Neutrophil (primary cell): ENCODE measurements at regions not wholly inside any gene's neighbourhood (a gene's known extent, or its start where the extent isn't known, plus 50 kb on each side); places are given as distances from the start of the nearest gene placed in this dataset.
"Not testable (repeated sequence)": the region's sequence is repeated elsewhere in the genome, so short reads cannot be mapped to it uniquely, and the experiment has no call there.

Experiments
- H3K27ac ChIP-seq: fragments of 200-600 bp; sonication (generic); 2 replicates; pipeline ENCODE4 v1.5.1; 2016; ENCODE audit warnings: mild to moderate bottlenecking, moderate library complexity
- H3K27me3 ChIP-seq: fragments of 200-600 bp; sonication (generic); 2 replicates; pipeline ENCODE4 v1.6.0; 2016; ENCODE audit warnings: mild to moderate bottlenecking
- H3K36me3 ChIP-seq: fragments of 200-600 bp; sonication (generic); 2 replicates; pipeline ENCODE4 v1.5.1; 2017
- H3K4me1 ChIP-seq, 2 experiments: fragments of 200-600 bp in 1 of 2; sonication (generic) in 1 of 2; 1 replicate in 1 of 2; 2 replicates in 1 of 2; pipeline versions ENCODE4 v1.5.1 to v1.6.1; 2013 to 2016; ENCODE audit warnings: low read depth in 1 of 2, low read length in 1 of 2, mild to moderate bottlenecking in 1 of 2, moderate library complexity in 1 of 2; ENCODE audit not compliant: control insufficient read depth in 1 of 2, insufficient read depth in 1 of 2
- H3K4me3 ChIP-seq, 2 experiments: fragments of 200-600 bp in 1 of 2; sonication (generic) in 1 of 2; 1 replicate in 1 of 2; 2 replicates in 1 of 2; pipeline ENCODE4 v1.5.1; 2013 to 2016; ENCODE audit warnings: low read depth in 1 of 2, low read length in 1 of 2, mild to moderate bottlenecking in 1 of 2, moderate library complexity in 1 of 2
- H3K9me3 ChIP-seq: fragments of 200-600 bp; sonication (generic); 2 replicates; pipeline ENCODE4 v1.5.1; 2016

- H3K36me3 ChIP-seq, H3K4me1 ChIP-seq, H3K27ac ChIP-seq, H3K4me3 ChIP-seq, H3K27me3 ChIP-seq, H3K9me3 ChIP-seq: not testable (repeated sequence)
Measured at GRCh38 chr10:46720811-46721518, 142.0 kb downstream of the SYT15 start.

DNA sequence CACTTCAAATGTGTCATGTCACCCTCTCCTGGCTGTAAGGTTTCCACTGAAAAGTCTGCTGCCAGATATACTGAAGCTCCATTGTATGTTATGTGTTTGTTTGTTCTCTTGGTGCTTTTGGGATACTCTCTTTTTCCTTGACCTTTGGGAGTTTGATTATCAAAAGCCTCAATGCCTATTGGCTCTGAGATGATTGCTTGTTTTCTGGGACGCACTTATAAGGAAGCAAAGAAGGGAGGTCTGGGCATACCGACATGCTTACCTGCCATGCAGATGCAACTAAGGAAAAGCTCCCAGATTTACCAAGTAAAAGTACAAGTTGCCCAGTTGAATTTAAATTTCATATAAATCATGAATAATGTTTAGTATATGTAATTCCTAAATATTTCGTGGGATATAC, 145.3 kb downstream of the SYT15 start:
- H3K27ac ChIP-seq, H3K27me3 ChIP-seq, H3K4me3 ChIP-seq, H3K9me3 ChIP-seq, H3K36me3 ChIP-seq, H3K4me1 ChIP-seq: not testable (repeated sequence)

DNA sequence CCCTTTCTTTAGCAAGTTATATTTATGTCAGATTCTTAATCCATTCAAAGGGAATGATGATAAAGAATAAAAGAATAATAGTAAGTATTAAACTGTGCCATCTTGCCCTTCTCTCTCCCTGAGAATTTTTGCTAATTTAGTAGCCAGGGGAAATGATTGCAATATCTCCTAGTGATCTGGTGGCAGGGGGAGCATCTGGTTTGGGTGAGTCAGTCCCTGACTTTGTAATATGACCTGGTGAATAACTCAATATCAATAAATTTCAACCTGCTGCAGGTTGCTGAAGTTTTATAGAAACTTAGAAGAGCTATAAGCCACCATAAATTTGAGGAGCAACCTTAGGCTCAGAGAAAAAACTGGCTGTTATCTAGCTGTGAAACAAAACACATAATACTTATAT, 149.4 kb downstream of the SYT15 start:
- not testable (repeated sequence) for H3K4me3 ChIP-seq, H3K36me3 ChIP-seq, H3K9me3 ChIP-seq, H3K27ac ChIP-seq, H3K4me1 ChIP-seq, H3K27me3 ChIP-seq

GRCh38 chr10:46730729-46731128, 151.8 kb downstream of the SYT15 start:
- not testable (repeated sequence) for H3K9me3 ChIP-seq, H3K4me3 ChIP-seq, H3K27ac ChIP-seq, H3K36me3 ChIP-seq, H3K4me1 ChIP-seq, H3K27me3 ChIP-seq

- H3K27ac ChIP-seq, H3K4me3 ChIP-seq, H3K9me3 ChIP-seq, H3K4me1 ChIP-seq, H3K36me3 ChIP-seq, H3K27me3 ChIP-seq: not testable (repeated sequence)
Measured at GRCh38 chr10:46733635-46734261, 154.8 kb downstream of the SYT15 start.

GRCh38 chr10:46734262-46734642, 155.3 kb downstream of the SYT15 start:
- not testable (repeated sequence) for H3K4me1 ChIP-seq, H3K27me3 ChIP-seq, H3K36me3 ChIP-seq, H3K27ac ChIP-seq, H3K4me3 ChIP-seq, H3K9me3 ChIP-seq

DNA sequence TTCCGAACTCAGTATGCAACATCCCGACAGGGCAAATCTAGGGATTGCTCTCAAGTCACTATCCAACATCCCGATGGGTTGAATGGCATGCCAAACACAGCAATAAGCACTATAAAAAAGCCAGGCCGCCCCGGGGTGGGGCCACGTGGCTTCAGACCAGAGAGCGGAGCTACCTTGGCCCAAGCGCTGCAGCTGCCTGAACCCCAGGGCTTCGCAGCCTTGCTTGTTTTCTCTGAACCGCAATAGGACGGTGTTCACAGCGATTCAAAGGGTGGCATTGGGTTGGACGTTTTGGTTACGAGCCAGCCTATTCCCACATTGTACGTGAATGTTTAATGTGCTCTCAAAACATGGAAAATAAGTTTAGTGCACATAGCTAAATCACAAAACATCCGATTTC, 161.0 kb downstream of the SYT15 start:
- H3K27me3 ChIP-seq, H3K4me1 ChIP-seq, H3K4me3 ChIP-seq, H3K36me3 ChIP-seq, H3K9me3 ChIP-seq, H3K27ac ChIP-seq: not testable (repeated sequence)

DNA sequence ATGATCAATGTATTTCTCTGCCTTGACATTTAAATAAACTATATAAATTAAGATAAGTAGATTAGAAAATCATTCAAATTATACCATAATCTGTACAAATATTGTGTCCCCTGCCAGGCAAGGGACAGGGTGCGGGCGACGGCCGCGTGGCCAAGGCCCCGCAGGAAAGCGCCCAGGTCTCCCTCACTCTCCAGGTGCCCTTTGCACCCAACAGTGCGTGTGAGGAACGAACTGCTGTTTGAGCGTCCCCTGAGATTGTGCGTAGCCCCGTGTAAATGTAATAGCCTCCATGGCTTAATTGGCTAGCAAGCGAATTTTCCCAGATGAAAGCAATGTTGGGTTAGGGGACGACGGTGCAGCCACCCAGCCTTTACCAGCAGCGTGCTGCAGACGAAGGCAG, 161.4 kb downstream of the SYT15 start:
- H3K36me3 ChIP-seq, H3K27me3 ChIP-seq, H3K4me1 ChIP-seq: not testable (repeated sequence)

GRCh38 chr10:46749003-46749402, 162.2 kb upstream of the PTPN20 start:
- H3K27ac ChIP-seq, H3K27me3 ChIP-seq, H3K9me3 ChIP-seq, H3K4me1 ChIP-seq, H3K4me3 ChIP-seq, H3K36me3 ChIP-seq: not testable (repeated sequence)

More for the DNA sequence above, 161.4 kb downstream of the SYT15 start:
- H3K4me3 ChIP-seq, H3K27ac ChIP-seq, H3K9me3 ChIP-seq: not testable (repeated sequence)

DNA sequence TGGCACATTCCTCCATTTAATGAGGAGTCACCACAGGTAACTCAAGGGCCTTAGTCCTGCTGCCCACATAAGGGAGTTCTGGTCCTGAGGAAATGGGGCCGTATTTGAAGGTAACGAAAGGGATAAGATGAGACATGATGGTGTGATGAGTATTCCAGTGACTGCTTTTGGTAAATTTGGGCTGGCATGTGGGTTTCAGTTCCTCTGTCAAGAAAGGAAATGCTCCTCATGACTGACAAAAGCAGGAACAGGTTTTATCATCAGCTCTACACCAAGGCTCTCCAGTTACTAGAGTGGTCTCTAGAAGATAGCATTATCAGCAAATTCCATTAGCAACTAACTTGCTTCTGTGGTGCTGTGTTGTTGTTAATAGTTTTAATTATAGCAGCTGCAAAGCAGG, 161.8 kb upstream of the PTPN20 start:
- not testable (repeated sequence) for H3K4me1 ChIP-seq, H3K4me3 ChIP-seq, H3K36me3 ChIP-seq, H3K9me3 ChIP-seq, H3K27ac ChIP-seq, H3K27me3 ChIP-seq

DNA sequence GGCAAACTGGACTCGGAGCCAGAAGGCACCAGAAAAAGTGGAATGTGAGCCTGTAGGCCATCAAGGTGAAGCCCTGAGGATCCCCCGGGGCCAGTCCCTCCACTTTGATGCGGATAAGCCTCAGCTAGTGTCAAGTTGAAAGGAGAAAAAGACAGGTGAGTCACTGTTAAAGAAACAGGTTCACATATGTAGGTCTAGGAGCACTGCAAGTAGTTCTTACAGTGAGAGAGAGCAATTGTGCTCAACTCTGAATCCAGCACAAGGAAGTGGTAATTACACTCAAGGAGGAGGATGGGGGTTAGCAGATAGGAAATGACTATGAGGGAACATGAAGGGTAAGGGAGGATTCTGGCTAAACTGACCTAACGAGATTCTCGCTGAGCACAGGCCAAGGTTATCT, 157.5 kb upstream of the PTPN20 start:
- not testable (repeated sequence) for H3K27ac ChIP-seq, H3K9me3 ChIP-seq, H3K36me3 ChIP-seq, H3K4me1 ChIP-seq, H3K4me3 ChIP-seq, H3K27me3 ChIP-seq

GRCh38 chr10:46761471-46761870, 149.8 kb upstream of the PTPN20 start:
- not testable (repeated sequence) for H3K4me1 ChIP-seq, H3K36me3 ChIP-seq, H3K9me3 ChIP-seq, H3K27ac ChIP-seq, H3K4me3 ChIP-seq, H3K27me3 ChIP-seq

GRCh38 chr10:46768515-46769291, 142.5 kb upstream of the PTPN20 start:
- H3K27me3 ChIP-seq, H3K4me1 ChIP-seq, H3K9me3 ChIP-seq, H3K4me3 ChIP-seq, H3K27ac ChIP-seq, H3K36me3 ChIP-seq: not testable (repeated sequence)
